Endothelial cell of umbilical vein (primary cell): ENCODE measurements at regions not wholly inside any gene's neighbourhood (a gene's known extent, or its start where the extent isn't known, plus 50 kb on each side); places are given as distances from the start of the nearest gene placed in this dataset.

Source experiments
- BruUV-seq: library from RNA; stranded (reverse); fragments of 400-500 nt; replicated peaks from 2 replicates; lab custom pipeline; 2021; lab: Mats Ljungman, UMichigan
- CTCF ChIA-PET: fragments of 300-600, 350-600 bp; sonication (Branson Sonifier 250); formaldehyde crosslinking; loops from one replicate; lab custom pipeline; 2021; ENCODE audit warnings: antibody characterized with exemption, inconsistent platforms; lab: Charles Lee
- POLR2A ChIA-PET: fragments of 300-600, 350-600 bp; sonication (Branson Sonifier 250); formaldehyde crosslinking; loops from one replicate; lab custom pipeline; 2021; ENCODE audit warnings: antibody characterized with exemption, inconsistent platforms; lab: Charles Lee
- DNase-seq: peaks from one replicate; pipeline ENCODE4 v3.0.0-alpha.2; 2011; ENCODE audit warnings: low read depth, low spot score
- FAIRE-seq: peaks from 2 replicates; lab custom pipeline; 2011; peaks lifted over from hg19 to GRCh38; lab: Jason Lieb, UNC
- H2AFZ ChIP-seq: 2 replicates; pipeline ENCODE4 v1.6.0; 2012; ENCODE audit warnings: low read depth, low read length, control low read depth, inconsistent platforms
- H3K27ac ChIP-seq: 2 replicates; pipeline ENCODE4 v1.5.1; 2011; ENCODE audit warnings: low read depth, mild to moderate bottlenecking, control low read depth, low read length, moderate library complexity; ENCODE audit not compliant: insufficient read depth
- H3K27me3 ChIP-seq, 2 experiments: 2 replicates each; pipeline versions ENCODE4 v1.6.0 to v1.6.1; 2011; ENCODE audit warnings: low read length in 2 of 2, mixed read lengths in 1 of 2; ENCODE audit not compliant: control insufficient read depth in 2 of 2, insufficient read depth in 2 of 2
- H3K36me3 ChIP-seq, 2 experiments: 2 replicates in 1 of 2; 3 replicates in 1 of 2; pipeline ENCODE4 v1.5.1; 2011; ENCODE audit warnings: low read length in 2 of 2, mild to moderate bottlenecking in 1 of 2, moderate library complexity in 1 of 2; ENCODE audit not compliant: control insufficient read depth in 2 of 2, insufficient read depth in 2 of 2; ENCODE audit errors: extremely low read depth in 1 of 2
- H3K4me1 ChIP-seq: 3 replicates; pipeline ENCODE4 v1.5.1; 2011; ENCODE audit warnings: mild to moderate bottlenecking, low read length; ENCODE audit not compliant: control insufficient read depth, insufficient read depth; ENCODE audit errors: extremely low read depth
- H3K4me2 ChIP-seq: 2 replicates; pipeline ENCODE4 v1.6.1; 2011; ENCODE audit warnings: low read length, control low read depth, mixed read lengths; ENCODE audit not compliant: insufficient read depth
- H3K4me3 ChIP-seq, 3 experiments: fragments of 200-600 bp in 1 of 3; sonication (generic), shearing (Covaris generic) in 1 of 3; replicated peaks in 1 of 3; 2 replicates each; pipeline ENCODE4 v1.5.1; 2011 to 2016; ENCODE audit warnings: control low read depth in 3 of 3, low read length in 3 of 3, mild to moderate bottlenecking in 2 of 3, inconsistent platforms in 1 of 3, low read depth in 1 of 3, moderate library complexity in 1 of 3; ENCODE audit not compliant: insufficient read depth in 1 of 3
- H3K79me2 ChIP-seq: 2 replicates; pipeline ENCODE4 v1.6.0; 2012; ENCODE audit warnings: low read length, inconsistent platforms; ENCODE audit not compliant: control insufficient read depth, insufficient read depth
- H3K9ac ChIP-seq: replicated peaks from 2 replicates; pipeline ENCODE3; 2011; ENCODE audit warnings: low read length, control low read depth; ENCODE audit not compliant: insufficient read depth; ENCODE audit errors: extremely low read depth
- H3K9me1 ChIP-seq: replicated peaks from 3 replicates; pipeline ENCODE4 v1.6.0; 2011; ENCODE audit warnings: mild to moderate bottlenecking, low read length; ENCODE audit not compliant: control insufficient read depth, insufficient read depth; ENCODE audit errors: extremely low read depth
- H3K9me3 ChIP-seq: replicated peaks from 2 replicates; pipeline ENCODE4 v1.5.1; 2012; ENCODE audit warnings: low read length, inconsistent platforms; ENCODE audit not compliant: control insufficient read depth, insufficient read depth
- H4K20me1 ChIP-seq: replicated peaks from 2 replicates; pipeline ENCODE3; 2011; ENCODE audit warnings: mild to moderate bottlenecking, low read length; ENCODE audit not compliant: control insufficient read depth, insufficient read depth; ENCODE audit errors: extremely low read depth
- CTCF ChIP-seq, 2 donors: IDR thresholded peaks; 1 replicate in 1 of 2; 2 replicates in 1 of 2; pipeline ENCODE4 v1.5.1; 2011; ENCODE audit warnings: low read length in 2 of 2, mild to moderate bottlenecking in 2 of 2, moderate library complexity in 2 of 2, control low read depth in 1 of 2, inconsistent platforms in 1 of 2, low read depth in 1 of 2; ENCODE audit not compliant: insufficient read depth in 1 of 2; ENCODE audit errors: extremely low read depth in 1 of 2
- EZH2 ChIP-seq: IDR thresholded peaks from 2 replicates; pipeline ENCODE4 v1.6.1; 2012; ENCODE audit warnings: borderline replicate concordance, low read depth, mild to moderate bottlenecking, moderate library complexity, low read length, inconsistent platforms; ENCODE audit not compliant: severe bottlenecking
- FOS ChIP-seq: IDR thresholded peaks from 2 replicates; pipeline ENCODE4 v1.6.1; 2011; ENCODE audit warnings: mild to moderate bottlenecking, low read length, moderate library complexity, borderline replicate concordance; ENCODE audit not compliant: insufficient read depth
- dilution Hi-C: fragments of 300-500 bp; cut with MboI; formaldehyde crosslinking; loops from one replicate; pipeline ENCODE4 v1.15.0; 2019; ENCODE audit warnings: low sequenced_read_pairs; ENCODE audit not compliant: extremely low pct_ligation_motif_present
- intact Hi-C: fragments of 100-400 bp; cut with micrococcal nuclease; formaldehyde crosslinking; loops from one replicate; pipeline ENCODE4 v1.10.0; 2022

- no peak for FAIRE-seq
Measured at GRCh38 chr14:50039120-50039517, 77.3 kb downstream of the VCPKMT start.

More at GRCh38 chr14:50039120-50039517, 77.3 kb downstream of the VCPKMT start:
- Histone ChIP-seq H3K9me3 (no peaks in the 10 kb centered on the region), H3K4me2 (no peak overlapping the region), H3K4me1 (peaks cover 25% of the 10 kb centered on the region), H4K20me1 (no peaks in the 10 kb centered on the region), H3K27me3 (no peaks in the 10 kb centered on the region), H3K27ac (no peak overlapping the region), H3K4me3 (no peak overlapping the region), H3K9ac (no peak overlapping the region), H3K79me2 (no peaks in the 10 kb centered on the region), H3K36me3 (no peaks in the 10 kb centered on the region), H3K9me1 (no peaks in the 10 kb centered on the region), H2AFZ (no peak overlapping the region)
- TF ChIP-seq FOS (no peak), CTCF (IDR thresholded peaks at IDR 0.05; ENCODE audit: extremely low read depth in 1 of 2, insufficient read depth in 1 of 2, low read depth in 1 of 2, low read length in 2 of 2) (no peak), EZH2 (no peak)
- ChIA-PET POLR2A (no interaction called here), CTCF (interaction anchor here (1.7 to 2.9 kb wide), 3 partner anchors 17 to 174 kb away, joined by 4 to 17 read pairs (median 7); no protein-coding TSS in a partner anchor)
- no peak for DNase-seq
- dilution Hi-C loops (no loop called here), intact Hi-C loops (no loop called here)
- no TSS peak for BruUV-seq
